Thyroid gland (tissue), 4 donors: ENCODE measurements at regions not wholly inside any gene's neighbourhood (a gene's known extent, or its start where the extent isn't known, plus 50 kb on each side); places are given as distances from the start of the nearest gene placed in this dataset.

Experiments
- POLR2A ChIP-seq, 2 donors: fragments of 450-650 bp; IDR thresholded peaks; one replicate each; pipeline ENCODE4 v1.6.1; 2017; ENCODE audit warnings: antibody characterized with exemption in 2 of 2, mild to moderate bottlenecking in 2 of 2, moderate library complexity in 1 of 2
- TF ChIP-seq, protein P1 (sequence below), 6 experiments: fragments of 200-600 bp in 3 of 6; fragments of 450-650 bp in 3 of 6; sonication (generic) in 3 of 6; IDR thresholded peaks; one replicate each; pipeline ENCODE4 v1.5.1; 2016 to 2019; ENCODE audit warnings: antibody characterized with exemption in 6 of 6, mild to moderate bottlenecking in 2 of 6, inconsistent platforms in 1 of 6, moderate library complexity in 1 of 6

DNA sequence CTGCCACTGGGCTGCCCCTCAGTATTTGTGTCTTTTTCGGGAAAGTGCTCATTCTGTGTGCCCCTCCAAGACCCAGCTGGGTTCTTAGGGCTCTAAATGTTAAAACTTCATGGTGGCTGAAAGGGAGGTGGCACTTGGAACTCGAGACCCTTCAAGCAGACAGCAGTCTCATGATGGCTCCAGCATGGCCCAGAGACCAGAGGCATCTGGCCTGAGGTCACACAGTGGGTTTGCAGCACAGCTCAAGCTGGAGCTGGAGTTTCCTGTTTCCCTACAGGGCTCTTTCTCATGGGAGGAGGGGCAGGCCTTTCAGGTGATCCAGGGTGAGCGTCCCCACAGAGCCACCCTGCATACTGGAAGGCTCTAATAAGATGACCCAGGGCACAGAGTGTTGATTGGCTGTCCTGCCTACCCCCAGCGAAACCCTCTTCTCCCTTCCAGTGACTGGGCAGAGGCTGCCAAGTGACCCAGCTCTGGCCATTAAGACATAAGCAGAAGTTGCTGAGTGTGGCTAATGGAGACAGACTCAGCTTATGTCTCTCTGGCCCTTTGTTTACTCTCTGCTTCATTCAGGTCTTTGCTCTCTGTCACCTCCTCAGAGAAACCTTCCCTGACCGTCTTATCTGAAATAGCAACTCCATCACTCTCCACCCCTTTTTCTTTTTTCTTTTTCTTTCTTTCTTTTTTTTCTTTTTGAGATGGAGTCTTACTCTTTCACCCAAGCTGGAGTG, 166.6 kb upstream of the SMAD3 start:
- TF ChIP-seq POLR2A (IDR thresholded peaks at IDR 0.05): no peak
- TF ChIP-seq, protein P1, sequence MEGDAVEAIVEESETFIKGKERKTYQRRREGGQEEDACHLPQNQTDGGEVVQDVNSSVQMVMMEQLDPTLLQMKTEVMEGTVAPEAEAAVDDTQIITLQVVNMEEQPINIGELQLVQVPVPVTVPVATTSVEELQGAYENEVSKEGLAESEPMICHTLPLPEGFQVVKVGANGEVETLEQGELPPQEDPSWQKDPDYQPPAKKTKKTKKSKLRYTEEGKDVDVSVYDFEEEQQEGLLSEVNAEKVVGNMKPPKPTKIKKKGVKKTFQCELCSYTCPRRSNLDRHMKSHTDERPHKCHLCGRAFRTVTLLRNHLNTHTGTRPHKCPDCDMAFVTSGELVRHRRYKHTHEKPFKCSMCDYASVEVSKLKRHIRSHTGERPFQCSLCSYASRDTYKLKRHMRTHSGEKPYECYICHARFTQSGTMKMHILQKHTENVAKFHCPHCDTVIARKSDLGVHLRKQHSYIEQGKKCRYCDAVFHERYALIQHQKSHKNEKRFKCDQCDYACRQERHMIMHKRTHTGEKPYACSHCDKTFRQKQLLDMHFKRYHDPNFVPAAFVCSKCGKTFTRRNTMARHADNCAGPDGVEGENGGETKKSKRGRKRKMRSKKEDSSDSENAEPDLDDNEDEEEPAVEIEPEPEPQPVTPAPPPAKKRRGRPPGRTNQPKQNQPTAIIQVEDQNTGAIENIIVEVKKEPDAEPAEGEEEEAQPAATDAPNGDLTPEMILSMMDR (IDR thresholded peaks at IDR 0.05): no peak
